Left lung (tissue), 4 donors: ENCODE measurements at regions not wholly inside any gene's neighbourhood (a gene's known extent, or its start where the extent isn't known, plus 50 kb on each side); places are given as distances from the start of the nearest gene placed in this dataset.
"Not testable (repeated sequence)": the region's sequence is repeated elsewhere in the genome, so short reads cannot be mapped to it uniquely, and the experiment has no call there.

Experiments
- ATAC-seq: fragments of 200-7000 bp; cut with Tn5 transposase; one replicate; pipeline ENCODE4 v1.9.1; 2020; ENCODE audit warnings: moderate library complexity
- DNase-seq, 4 donors: peaks; one replicate each; pipeline ENCODE4 v3.0.0-alpha.2; 2013 to 2020
- H3K27ac ChIP-seq, 2 donors: fragments of 200-600 bp; sonication (generic) in 1 of 2; one replicate each; pipeline versions ENCODE4 v1.5.0 to v1.8.0; 2020 to 2021
- H3K27me3 ChIP-seq, 2 donors: fragments of 200-600 bp; sonication (generic) in 1 of 2; one replicate each; pipeline versions ENCODE4 v1.5.0 to v1.8.0; 2020 to 2021
- H3K36me3 ChIP-seq, 2 donors: fragments of 200-600 bp; sonication (generic) in 1 of 2; one replicate each; pipeline versions ENCODE4 v1.5.0 to v1.8.0; 2020 to 2021
- H3K4me1 ChIP-seq, 2 donors: fragments of 200-600 bp; one replicate each; pipeline ENCODE4 v1.8.0; 2021
- H3K4me3 ChIP-seq, 2 donors: fragments of 200-600 bp; sonication (generic) in 1 of 2; one replicate each; pipeline versions ENCODE4 v1.5.0 to v1.8.0; 2020 to 2021; ENCODE audit warnings: mild to moderate bottlenecking in 1 of 2
- H3K9me3 ChIP-seq, 2 donors: fragments of 200-600 bp; sonication (generic) in 1 of 2; one replicate each; pipeline versions ENCODE4 v1.5.0 to v1.8.0; 2020 to 2021
- CTCF ChIP-seq, 2 donors: fragments of 200-600 bp; sonication (generic) in 1 of 2; IDR thresholded peaks; one replicate each; pipeline versions ENCODE4 v1.5.0 to v1.8.0; 2021; ENCODE audit warnings: antibody characterized with exemption in 2 of 2
- intact Hi-C, 2 donors: fragments of 100-400 bp; cut with DNase I; formaldehyde crosslinking; loops; one replicate each; pipeline versions ENCODE4 v1.11.2 to v1.14.2; 2022
- donor health status: DM: no; HTN: yes; CAD: no.
- donor health status: DM: no; HTN: no; CAD: no.

- intact Hi-C loops = no loop called here
- no peak overlapping the region for H3K27ac ChIP-seq
- TF ChIP-seq CTCF (IDR thresholded peaks at IDR 0.05) = no peak
- DNase-seq (no peak), ATAC-seq (no peak)
- no peaks in the 10 kb centered on the region for H3K36me3 ChIP-seq
- H3K4me3 ChIP-seq = no peak overlapping the region
- H3K9me3 ChIP-seq = no peaks in the 10 kb centered on the region
- H3K4me1 ChIP-seq = no peaks in the 10 kb centered on the region
- no peaks in the 10 kb centered on the region for H3K27me3 ChIP-seq
These were observed 62.2 kb upstream of the TINAGL1 start for GRCh38 chr1:31514117-31514516.

GRCh38 chr1:31515056-31515775 is 61.1 kb upstream of the TINAGL1 start:
- intact Hi-C loops = no loop called here

GRCh38 chr1:31515936-31516335 is 60.4 kb upstream of the TINAGL1 start:
- Histone ChIP-seq H3K36me3 (no peaks in the 10 kb centered on the region), H3K27me3 (no peaks in the 10 kb centered on the region), H3K4me1 (peaks cover 0 to 2% of the 10 kb centered on the region in 2 donors), H3K4me3 (no peak overlapping the region), H3K9me3 (no peaks in the 10 kb centered on the region), H3K27ac (no peak overlapping the region)
- DNase-seq (no peak), ATAC-seq (no peak)
- TF ChIP-seq CTCF (IDR thresholded peaks at IDR 0.05) = no peak
- intact Hi-C loops = no loop called here

More at GRCh38 chr1:31515056-31515775, 61.1 kb upstream of the TINAGL1 start:
- no peak for ATAC-seq
- no peak overlapping the region for H3K27ac ChIP-seq
- no peaks in the 10 kb centered on the region for H3K36me3 ChIP-seq
- no peaks in the 10 kb centered on the region for H3K4me1 ChIP-seq
- no peaks in the 10 kb centered on the region for H3K27me3 ChIP-seq
- TF ChIP-seq CTCF (IDR thresholded peaks at IDR 0.05) = no peak
- H3K4me3 ChIP-seq = no peak overlapping the region
- H3K9me3 ChIP-seq = no peaks in the 10 kb centered on the region
- peak in 1 of 4 donors; percentile 16 for DNase-seq

DNA sequence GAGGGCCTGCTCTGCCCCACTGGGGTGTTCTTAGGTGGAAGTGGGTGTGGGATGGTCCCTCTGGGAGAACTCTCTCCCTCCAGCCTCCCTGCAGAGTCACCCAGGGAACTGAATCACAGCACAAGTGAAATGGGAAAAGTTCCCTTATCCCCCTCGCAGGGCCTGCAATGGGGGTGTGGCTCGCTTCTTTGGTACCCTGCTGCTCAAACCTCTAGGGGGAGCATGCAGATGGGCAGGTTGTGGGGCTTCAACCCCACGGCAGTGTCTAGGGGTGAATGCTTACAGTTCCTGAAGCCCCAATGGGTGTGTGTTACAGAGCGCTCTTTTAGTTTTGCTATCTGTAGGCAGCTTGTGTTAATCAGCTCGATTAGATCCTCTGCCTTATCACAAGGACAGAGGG is 59.0 kb upstream of the TINAGL1 start:
- no peak overlapping the region for H3K4me3 ChIP-seq
- no peak for ATAC-seq
- no peak for TF ChIP-seq CTCF (IDR thresholded peaks at IDR 0.05)
- H3K27ac ChIP-seq = no peak overlapping the region
- no peaks in the 10 kb centered on the region for H3K9me3 ChIP-seq
- peaks cover 0 to 5% of the 10 kb centered on the region in 2 donors for H3K4me1 ChIP-seq
- no peaks in the 10 kb centered on the region for H3K36me3 ChIP-seq
- intact Hi-C loops = no loop called here
- no peak for DNase-seq
- H3K27me3 ChIP-seq = no peaks in the 10 kb centered on the region

GRCh38 chr1:31517986-31518385 is 58.3 kb upstream of the TINAGL1 start:
- ATAC-seq, H3K27me3 ChIP-seq, intact Hi-C loops, H3K9me3 ChIP-seq, DNase-seq, H3K36me3 ChIP-seq, H3K27ac ChIP-seq, H3K4me3 ChIP-seq: not testable (repeated sequence)
- H3K4me1 ChIP-seq = peaks cover 0 to 12% of the 10 kb centered on the region in 2 donors
